Loucy (cell line): ENCODE measurements at regions not wholly inside any gene's neighbourhood (a gene's known extent, or its start where the extent isn't known, plus 50 kb on each side); places are given as distances from the start of the nearest gene placed in this dataset.

Experiments
- H2AFZ ChIP-seq: fragments of 200-600 bp; sonication (generic); 2 replicates; pipeline ENCODE4 v1.6.0; 2016; ENCODE audit warnings: antibody characterized with exemption, mild to moderate bottlenecking, low read length, moderate library complexity
- H3F3A ChIP-seq: fragments of 200-600 bp; 2 replicates; pipeline ENCODE4 v1.6.0; 2016; ENCODE audit warnings: antibody characterized with exemption, low read depth, mild to moderate bottlenecking
- H3K27me3 ChIP-seq: fragments of 200-600 bp; sonication (generic); 2 replicates; pipeline ENCODE4 v1.6.1; 2014; ENCODE audit warnings: low read length, mild to moderate bottlenecking; ENCODE audit not compliant: insufficient read depth, poor library complexity, severe bottlenecking
- H3K36me3 ChIP-seq: fragments of 200-600 bp; sonication (generic); 2 replicates; pipeline ENCODE4 v1.6.1; 2016; ENCODE audit warnings: low read length; ENCODE audit not compliant: insufficient read depth
- H3K4me1 ChIP-seq: fragments of 200-600 bp; sonication (generic); 2 replicates; pipeline ENCODE4 v1.5.1; 2014; ENCODE audit warnings: low read length, mild to moderate bottlenecking; ENCODE audit not compliant: insufficient read depth, poor library complexity, severe bottlenecking
- H3K4me2 ChIP-seq: fragments of 200-600 bp; sonication (generic); 2 replicates; pipeline ENCODE4 v1.6.0; 2014; ENCODE audit warnings: antibody characterized with exemption, low read length, low read depth, mild to moderate bottlenecking; ENCODE audit not compliant: poor library complexity, severe bottlenecking
- H3K4me3 ChIP-seq: fragments of 200-600 bp; sonication (generic); 2 replicates; pipeline ENCODE4 v1.5.1; 2014; ENCODE audit warnings: low read length, mild to moderate bottlenecking, mixed read lengths; ENCODE audit not compliant: poor library complexity, severe bottlenecking
- H3K79me2 ChIP-seq: fragments of 200-600 bp; sonication (generic); 2 replicates; pipeline ENCODE4 v1.6.1; 2014; ENCODE audit warnings: low read length; ENCODE audit not compliant: insufficient read depth
- H3K9ac ChIP-seq: fragments of 200-600 bp; sonication (generic); 2 replicates; pipeline ENCODE4 v1.6.0; 2014; ENCODE audit warnings: mild to moderate bottlenecking, low read depth, low read length, moderate library complexity; ENCODE audit not compliant: poor library complexity, severe bottlenecking
- H3K9me2 ChIP-seq: fragments of 200-600 bp; sonication (generic); replicated peaks from 2 replicates; pipeline ENCODE4 v1.6.1; 2016; ENCODE audit warnings: low read depth, low read length, mixed read lengths
- H3K9me3 ChIP-seq: fragments of 200-600 bp; sonication (generic); 2 replicates; pipeline ENCODE4 v1.6.1; 2014; ENCODE audit warnings: mild to moderate bottlenecking, antibody characterized with exemption, low read length, low read depth; ENCODE audit not compliant: insufficient read depth
- H4K20me1 ChIP-seq: fragments of 200-600 bp; sonication (generic); 2 replicates; pipeline ENCODE4 v1.6.0; 2014; ENCODE audit warnings: antibody characterized with exemption, low read length, mild to moderate bottlenecking; ENCODE audit not compliant: insufficient read depth, poor library complexity, severe bottlenecking
- CTCF ChIP-seq: fragments of 200-600 bp; sonication (generic); conservative IDR thresholded peaks from 2 replicates; pipeline ENCODE4 v1.5.1; 2014; ENCODE audit warnings: mild to moderate bottlenecking, antibody characterized with exemption, low read length
- EZH2phosphoT487 ChIP-seq: fragments of 200-600 bp; IDR thresholded peaks from 2 replicates; pipeline ENCODE4 v1.6.1; 2018; ENCODE audit warnings: antibody characterized with exemption, mild to moderate bottlenecking, moderate library complexity, borderline replicate concordance

GRCh38 chr1:235013512-235013911, 115.1 kb downstream of the TOMM20 start:
- Histone ChIP-seq H3K9me3 (no peaks in the 10 kb centered on the region), H3K4me1 (peaks cover 56% of the 10 kb centered on the region), H3K4me2 (no peak overlapping the region), H3K9ac (no peak overlapping the region), H3K27me3 (no peaks in the 10 kb centered on the region), H3K4me3 (no peak overlapping the region), H2AFZ (no peak overlapping the region), H3F3A (peaks cover 17% of the 10 kb centered on the region), H3K79me2 (no peaks in the 10 kb centered on the region), H3K9me2 (no peaks in the 10 kb centered on the region), H4K20me1 (no peaks in the 10 kb centered on the region), H3K36me3 (no peaks in the 10 kb centered on the region)
- no peak for TF ChIP-seq EZH2phosphoT487
- no peak for TF ChIP-seq CTCF

GRCh38 chr1:235012436-235013210, 116.0 kb downstream of the TOMM20 start:
- Histone ChIP-seq H3K9me2 (no peaks in the 10 kb centered on the region), H2AFZ (no peak overlapping the region), H3K79me2 (no peaks in the 10 kb centered on the region), H3K4me3 (peak overlapping the region; percentile 66), H3K9ac (peak overlapping the region; percentile 79), H3K9me3 (0 out of 2 replicates have a peak, but pooled peaks cover 5% of the 10 kb centered on the region), H3K36me3 (no peaks in the 10 kb centered on the region), H3K27me3 (no peaks in the 10 kb centered on the region), H4K20me1 (no peaks in the 10 kb centered on the region), H3K4me2 (peak overlapping the region; percentile 91), H3F3A (peaks cover 17% of the 10 kb centered on the region), H3K4me1 (peaks cover 56% of the 10 kb centered on the region)
- peak; percentile 17; the same call in 1 of the 2 replicates for TF ChIP-seq CTCF
- TF ChIP-seq EZH2phosphoT487, result no peak

- H3K36me3 ChIP-seq, result no peaks in the 10 kb centered on the region
- H3F3A ChIP-seq, result peaks cover 17% of the 10 kb centered on the region
- no peaks in the 10 kb centered on the region for H4K20me1 ChIP-seq
- peak overlapping the region; percentile 72 for H3K4me3 ChIP-seq
- peaks cover 56% of the 10 kb centered on the region for H3K4me1 ChIP-seq
- H3K9ac ChIP-seq, result peak overlapping the region; percentile 79
- 0 out of 2 replicates have a peak overlapping the region, but pooled peaks have one; percentile 15 for H2AFZ ChIP-seq
- H3K9me2 ChIP-seq, result no peaks in the 10 kb centered on the region
- TF ChIP-seq CTCF, result no peak
- TF ChIP-seq EZH2phosphoT487, result no peak
- 0 out of 2 replicates have a peak, but pooled peaks cover 5% of the 10 kb centered on the region for H3K9me3 ChIP-seq
- H3K79me2 ChIP-seq, result no peaks in the 10 kb centered on the region
- H3K27me3 ChIP-seq, result no peaks in the 10 kb centered on the region
- H3K4me2 ChIP-seq, result peak overlapping the region; percentile 91
These were observed 116.8 kb downstream of the TOMM20 start for GRCh38 chr1:235011599-235012435.
